GM18517 (cell line): ENCODE measurements at regions not wholly inside any gene's neighbourhood (a gene's known extent, or its start where the extent isn't known, plus 50 kb on each side); places are given as distances from the start of the nearest gene placed in this dataset.
"Not testable (repeated sequence)": the region's sequence is repeated elsewhere in the genome, so short reads cannot be mapped to it uniquely, and the experiment has no call there.

ENCODE experiments used
- ATAC-seq: cut with Tn5 transposase; IDR thresholded peaks from one replicate; pipeline ENCODE4 v1.9.1; 2021; ENCODE audit warnings: mild to moderate bottlenecking, moderate library complexity; ENCODE audit not compliant: unreplicated experiment

DNA sequence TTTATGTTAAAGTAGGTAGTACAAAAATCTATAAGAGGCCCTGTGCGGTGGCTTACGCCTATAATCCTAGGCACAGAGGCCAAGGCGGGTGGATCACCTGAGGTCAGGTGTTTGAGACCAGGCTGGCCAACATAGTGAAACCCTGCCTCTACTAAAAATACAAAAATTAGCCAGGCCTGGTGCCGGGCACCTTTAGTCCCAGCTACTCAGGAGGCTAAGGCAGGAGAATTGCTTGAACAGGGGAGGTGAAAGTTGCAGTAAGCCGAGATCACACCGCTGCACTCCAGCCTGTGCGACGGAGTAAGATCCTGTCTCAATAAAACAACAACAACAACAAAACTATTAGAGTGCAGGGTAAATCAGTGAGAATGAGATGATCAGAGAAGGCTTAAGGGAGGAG lies 634.5 kb downstream of the NR2F1-AS1 start:
- no peak for ATAC-seq

DNA sequence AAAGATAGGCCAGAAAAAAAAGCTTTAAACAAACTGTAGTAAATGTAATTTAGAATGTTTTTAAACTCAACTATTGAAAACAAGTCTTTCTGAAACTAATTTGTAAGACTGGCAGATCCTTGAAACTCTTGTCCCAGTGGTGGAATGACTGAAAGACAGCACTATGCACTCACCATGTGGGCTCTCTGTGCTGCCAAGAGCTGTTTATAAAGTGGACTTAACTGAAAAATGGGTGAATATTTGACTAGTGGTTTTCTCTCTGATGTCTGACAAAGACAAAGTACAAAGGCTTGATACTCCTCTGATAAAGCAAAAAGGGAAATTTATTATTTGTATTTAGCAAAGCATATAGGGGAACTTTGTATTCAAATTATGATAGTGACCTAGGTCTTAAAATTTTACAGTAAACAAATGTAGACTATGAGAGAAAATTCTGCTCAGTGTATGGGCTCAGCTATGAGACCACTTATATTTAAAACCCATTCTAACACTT lies 635.4 kb downstream of the NR2F1-AS1 start:
- ATAC-seq = no peak

DNA sequence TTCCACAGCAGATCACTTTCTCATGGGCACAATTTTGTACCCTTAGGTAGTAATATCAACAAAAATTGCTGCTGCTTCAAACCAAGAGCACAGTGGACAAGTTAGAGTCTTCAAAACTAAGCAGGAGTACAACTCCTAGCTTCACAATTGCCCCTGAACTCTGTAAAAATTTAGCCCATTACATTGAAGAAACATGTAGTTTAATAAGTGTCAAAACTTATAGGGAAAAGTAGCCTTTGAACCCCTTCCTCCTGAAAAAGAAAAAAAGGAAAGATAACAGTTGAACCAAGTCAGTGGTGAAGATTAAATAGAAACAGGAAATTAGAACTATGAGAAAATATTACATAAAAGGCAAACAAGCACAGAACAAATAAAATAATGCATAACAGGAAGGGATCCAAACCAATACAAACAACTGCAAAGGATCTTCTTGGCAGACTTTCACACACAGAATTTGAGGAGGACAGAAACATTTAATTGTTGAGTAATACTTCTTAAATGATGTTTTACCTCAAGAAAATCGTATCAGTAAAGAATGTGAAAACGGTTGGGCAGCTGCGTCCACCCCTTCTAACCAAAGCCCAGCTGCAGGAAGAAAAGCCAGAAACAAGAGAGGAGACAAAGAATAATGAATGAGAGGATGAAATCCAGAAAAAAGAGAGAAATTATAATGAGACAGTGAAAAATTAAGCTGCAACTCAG lies 636.0 kb downstream of the NR2F1-AS1 start:
- no peak for ATAC-seq

DNA sequence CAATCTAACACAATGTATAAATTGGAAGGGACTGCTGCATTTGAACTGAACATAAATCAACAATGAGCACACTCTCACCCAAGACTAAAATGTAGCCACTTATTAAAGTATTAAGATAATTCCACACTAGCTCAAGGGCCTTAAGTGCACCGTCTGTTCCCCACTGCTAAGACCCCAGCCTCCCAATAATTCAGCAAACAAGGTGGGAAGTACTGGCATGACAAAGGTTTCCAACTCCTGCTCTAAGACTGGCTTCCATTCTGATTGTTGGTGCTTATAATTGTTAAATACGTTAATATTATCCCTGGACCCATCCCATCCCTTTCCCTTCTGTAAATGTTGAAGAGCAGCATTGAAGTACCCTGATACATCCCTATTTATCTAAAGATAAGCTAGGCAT lies 636.7 kb downstream of the NR2F1-AS1 start:
- ATAC-seq = no peak

DNA sequence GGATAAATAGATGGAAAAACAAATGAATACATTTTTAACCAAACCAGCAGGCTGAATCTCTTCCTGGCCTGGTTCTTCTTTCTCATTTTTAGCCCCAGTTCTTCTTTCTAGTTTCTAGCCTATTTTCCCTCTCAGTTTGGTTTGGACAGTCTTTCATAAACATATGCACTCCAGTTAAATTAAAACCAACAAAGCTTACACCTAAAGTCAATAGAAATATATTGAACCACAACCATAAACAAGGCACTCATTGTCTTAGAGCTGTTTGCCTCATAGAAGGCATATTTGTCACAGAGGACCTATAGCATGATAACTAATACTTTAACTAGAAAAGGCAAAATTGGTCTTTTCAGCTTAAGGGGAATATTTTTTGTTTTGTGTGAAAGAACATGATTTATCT lies 638.3 kb downstream of the NR2F1-AS1 start:
- ATAC-seq = no peak

DNA sequence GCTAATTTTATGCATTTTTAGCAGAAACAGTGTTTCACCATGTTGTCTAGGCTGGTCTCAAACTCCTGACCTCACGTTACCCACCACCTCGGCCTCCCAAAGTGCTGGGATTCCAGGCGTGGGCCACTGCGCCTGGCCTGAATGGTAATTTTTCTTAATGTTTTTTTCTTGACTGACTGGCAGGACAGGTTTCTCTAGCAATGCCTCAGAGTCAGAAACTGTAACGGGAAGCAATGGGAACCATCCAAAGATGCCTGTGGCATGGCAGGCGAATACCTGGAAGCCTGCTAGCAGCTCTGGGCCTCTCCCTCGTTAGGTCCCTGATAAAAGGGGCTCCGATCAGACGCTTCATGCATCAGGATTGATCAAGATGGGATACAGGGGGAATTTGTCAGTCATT lies 639.2 kb downstream of the NR2F1-AS1 start:
- ATAC-seq = no peak

DNA sequence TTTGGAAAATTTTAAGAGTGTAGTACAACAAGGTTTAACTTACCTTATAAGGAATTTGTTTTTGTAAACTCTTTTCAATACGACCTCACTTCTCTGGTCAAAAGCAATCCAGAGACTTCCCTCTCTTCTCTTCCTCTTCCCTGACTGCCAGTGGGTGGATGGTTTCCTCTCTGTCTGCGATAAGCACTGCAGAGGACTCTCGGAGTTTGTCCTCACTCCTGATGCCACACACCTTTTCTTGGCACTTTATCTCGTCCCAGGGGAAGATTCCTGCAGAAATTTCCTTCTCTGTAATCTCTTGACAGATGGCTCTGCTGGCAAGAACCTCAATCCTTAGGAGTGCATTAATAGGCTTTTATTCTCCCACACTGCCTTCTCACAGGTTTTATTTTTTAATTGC lies 641.6 kb downstream of the NR2F1-AS1 start:
- no peak for ATAC-seq

DNA sequence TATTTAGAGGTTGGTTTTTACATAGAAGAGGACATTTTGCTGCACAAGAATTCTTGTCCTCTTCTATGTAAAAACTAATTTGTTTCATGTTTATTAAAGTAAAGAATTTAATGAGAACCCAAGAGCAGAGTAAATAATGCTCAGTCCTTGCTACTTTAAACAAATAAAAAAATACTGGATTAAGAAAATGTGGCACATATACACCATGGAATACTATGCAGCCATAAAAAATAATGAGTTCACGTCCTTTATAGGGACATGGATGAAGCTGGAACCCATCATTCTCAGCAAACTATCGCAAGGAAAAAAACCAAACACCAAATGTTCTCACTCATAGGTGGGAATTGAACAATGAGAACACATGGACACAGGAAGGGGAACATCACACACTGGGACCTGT lies 643.6 kb downstream of the NR2F1-AS1 start:
- not testable (repeated sequence) for ATAC-seq

DNA sequence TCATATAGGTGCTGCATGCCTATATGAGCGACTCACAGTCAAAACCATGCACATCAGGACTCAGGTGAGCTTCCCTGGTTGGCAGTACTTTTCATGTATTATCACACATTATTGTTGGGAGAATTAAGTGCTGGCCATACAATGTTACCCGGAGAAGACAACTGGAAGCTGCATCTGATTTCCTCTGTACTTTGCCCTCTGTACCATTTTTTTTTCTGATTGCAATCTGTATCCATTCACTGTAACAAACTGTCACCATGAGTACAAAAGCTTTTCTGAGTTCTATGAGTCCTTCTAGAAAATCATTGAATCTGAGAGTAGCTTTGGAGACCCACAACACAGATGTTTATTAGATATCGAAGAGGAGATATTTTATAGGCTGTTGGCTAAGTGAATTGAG lies 651.0 kb downstream of the NR2F1-AS1 start:
- ATAC-seq = no peak

DNA sequence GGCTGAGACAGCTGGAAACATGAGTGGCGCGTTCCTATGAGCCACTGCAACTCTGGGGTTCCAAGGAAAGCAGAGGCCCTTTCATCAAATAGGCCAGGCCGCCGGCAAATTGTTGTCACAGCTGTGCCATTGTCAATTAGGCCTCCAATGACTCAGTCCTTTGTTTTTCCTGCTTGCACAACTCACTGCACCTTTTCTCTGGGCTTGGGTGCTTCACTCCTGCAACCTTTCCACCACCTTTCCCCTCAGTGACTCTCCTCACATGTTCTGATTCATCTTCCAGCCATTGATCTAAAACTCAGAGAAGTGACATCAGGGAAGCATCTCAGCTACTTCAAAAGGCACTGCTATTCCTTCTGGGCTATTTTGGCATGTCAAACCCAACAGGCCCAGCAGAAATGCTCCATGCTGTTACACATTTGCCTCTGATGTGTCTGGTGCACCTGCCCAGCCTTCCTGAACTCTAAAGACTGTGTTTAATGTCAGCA lies 653.7 kb downstream of the NR2F1-AS1 start:
- ATAC-seq = no peak

DNA sequence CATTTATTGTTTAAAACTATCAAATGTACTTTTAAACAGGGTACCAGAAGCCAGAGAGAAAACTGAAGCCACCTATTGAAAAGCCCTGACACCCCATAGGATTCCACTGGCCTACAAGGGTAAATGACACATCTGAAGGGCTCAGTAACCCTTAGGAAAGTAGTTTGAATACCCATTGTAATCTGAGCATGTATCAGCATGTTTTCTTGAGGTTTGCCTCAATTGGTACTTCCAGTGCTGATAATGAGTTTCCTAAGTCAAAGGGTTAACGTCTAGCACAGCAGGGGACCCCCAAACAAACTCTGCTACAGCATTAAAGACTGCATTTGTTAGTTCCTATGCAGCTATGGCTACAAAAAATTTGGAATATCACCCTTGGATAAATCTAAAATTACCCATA lies 657.1 kb downstream of the NR2F1-AS1 start:
- ATAC-seq = no peak

- no peak for ATAC-seq
Observed at GRCh38 chr5:92922231-92922967, 658.6 kb downstream of the NR2F1-AS1 start.

DNA sequence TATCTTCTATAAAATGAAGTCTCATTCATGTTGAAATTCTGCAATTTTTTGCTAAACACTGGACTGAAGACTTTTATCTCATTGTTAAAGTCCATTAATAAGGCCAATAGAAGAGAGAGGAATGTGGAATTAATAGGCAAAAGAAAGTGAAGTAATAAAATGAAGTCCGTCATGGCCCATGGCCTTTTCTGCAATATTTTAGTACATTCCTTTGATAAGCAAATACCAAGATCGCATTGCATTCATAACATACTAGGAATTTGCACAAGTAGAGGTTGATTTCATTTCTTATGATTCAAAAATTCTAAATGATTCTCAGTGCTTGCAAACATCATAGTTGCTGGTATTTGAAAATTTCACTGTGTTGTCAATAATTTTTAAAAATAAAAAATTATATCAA lies 664.0 kb downstream of the NR2F1-AS1 start:
- no peak for ATAC-seq

- no peak for ATAC-seq
Observed at GRCh38 chr5:92916036-92916435, 665.0 kb downstream of the NR2F1-AS1 start.

DNA sequence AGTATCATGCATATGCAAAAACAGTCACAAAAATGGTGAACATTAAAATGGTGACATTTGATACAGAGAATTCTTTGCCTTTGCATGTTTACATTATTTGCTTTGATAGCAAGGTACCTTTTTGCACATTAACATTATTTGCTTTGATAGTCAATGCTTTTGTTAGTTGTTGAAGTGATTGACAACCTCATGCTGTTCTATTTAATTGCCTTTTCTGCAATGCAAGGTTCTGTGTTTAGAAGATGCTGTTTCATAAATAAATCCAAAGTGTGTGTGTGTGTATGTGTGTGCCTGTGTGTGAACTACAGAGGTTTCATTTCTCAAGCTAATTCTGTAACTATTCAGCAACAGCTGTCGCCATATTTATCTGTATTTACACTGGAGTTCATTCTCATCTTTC lies 668.7 kb downstream of the NR2F1-AS1 start:
- no peak for ATAC-seq

GRCh38 chr5:92911851-92912250 lies 669.2 kb downstream of the NR2F1-AS1 start:
- no peak for ATAC-seq

- no peak for ATAC-seq
Observed at GRCh38 chr5:92911293-92911692, 669.7 kb downstream of the NR2F1-AS1 start.

DNA sequence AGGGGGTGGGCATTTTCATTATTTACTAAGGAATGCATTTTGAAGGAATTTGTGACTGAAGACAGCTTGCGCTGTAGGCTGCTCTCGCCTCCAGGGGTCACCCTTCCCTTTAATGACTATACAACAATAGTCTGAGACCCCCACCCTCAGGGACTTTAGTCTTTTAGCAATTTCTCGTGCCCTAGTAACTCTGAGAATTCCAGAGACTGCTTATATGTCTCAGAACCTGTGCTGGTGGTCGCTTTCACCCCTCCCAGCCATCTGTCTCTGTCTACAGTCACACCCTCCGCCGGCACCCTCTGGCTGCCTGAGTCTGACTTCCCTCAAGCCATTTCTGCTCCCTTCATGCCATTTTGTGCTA lies 671.4 kb downstream of the NR2F1-AS1 start:
- ATAC-seq = no peak

GRCh38 chr5:92908952-92909601 lies 671.9 kb downstream of the NR2F1-AS1 start:
- ATAC-seq = no peak

- peak; percentile 84 for ATAC-seq
Observed at GRCh38 chr5:92907938-92908606, 672.9 kb downstream of the NR2F1-AS1 start.

- ATAC-seq = no peak
Observed at GRCh38 chr5:92906798-92907376, 674.1 kb downstream of the NR2F1-AS1 start.
